ENCODE measurements at regions not wholly inside any gene's neighbourhood (a gene's known extent, or its start where the extent isn't known, plus 50 kb on each side); places are given as distances from the start of the nearest gene placed in this dataset.

DNA sequence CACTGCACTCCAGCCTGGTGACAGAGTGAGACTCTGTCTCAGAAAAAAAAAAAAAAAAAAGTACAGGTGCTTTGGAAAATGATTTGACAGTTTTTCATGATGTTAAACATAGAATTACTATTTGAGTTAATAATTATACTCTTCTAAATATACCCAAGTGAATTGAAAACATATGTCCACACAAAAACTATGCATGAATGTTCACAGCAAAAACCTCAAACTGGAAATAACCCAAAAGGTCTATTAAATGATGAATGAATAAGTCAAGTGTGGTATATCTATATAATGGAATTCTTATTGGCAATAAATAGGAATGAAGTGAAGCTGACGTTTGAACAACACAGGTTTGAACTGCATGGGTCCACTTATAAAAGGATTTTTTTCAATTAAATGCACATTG is 207.2 kb upstream of the DAB2 start:
- H3K79me2 ChIP-seq (ENCODE audit: low read length) = no peaks in the 10 kb centered on the region
- H3K9me3 ChIP-seq (ENCODE audit: low read length) = no peaks in the 10 kb centered on the region
- no peaks in the 10 kb centered on the region for H3K9me2 ChIP-seq (replicated peaks; ENCODE audit: low read length)
- H4K20me1 ChIP-seq (ENCODE audit: low read length) = no peaks in the 10 kb centered on the region
- H3K27ac ChIP-seq (ENCODE audit: low read length) = no peak overlapping the region
- H3K4me1 ChIP-seq (ENCODE audit: insufficient read depth, low read length) = peaks cover 27% of the 10 kb centered on the region
- ChIA-PET POLR2A (ENCODE audit: unreplicated experiment) (no interaction called here), CTCF (no interaction called here)
- no peaks in the 10 kb centered on the region for H3K36me3 ChIP-seq (ENCODE audit: low read depth, low read length)
- H3F3A ChIP-seq (ENCODE audit: low read length, unreplicated experiment) = no peaks in the 10 kb centered on the region
- ATAC-seq (no peak), DNase-seq (no peak)
- no peak overlapping the region for H3K4me3 ChIP-seq (ENCODE audit: low read length)
- no peak overlapping the region for H3K4me2 ChIP-seq (ENCODE audit: low read length)
- intact Hi-C loops (cut with micrococcal nuclease) = no loop called here
- TF ChIP-seq, protein P1, sequence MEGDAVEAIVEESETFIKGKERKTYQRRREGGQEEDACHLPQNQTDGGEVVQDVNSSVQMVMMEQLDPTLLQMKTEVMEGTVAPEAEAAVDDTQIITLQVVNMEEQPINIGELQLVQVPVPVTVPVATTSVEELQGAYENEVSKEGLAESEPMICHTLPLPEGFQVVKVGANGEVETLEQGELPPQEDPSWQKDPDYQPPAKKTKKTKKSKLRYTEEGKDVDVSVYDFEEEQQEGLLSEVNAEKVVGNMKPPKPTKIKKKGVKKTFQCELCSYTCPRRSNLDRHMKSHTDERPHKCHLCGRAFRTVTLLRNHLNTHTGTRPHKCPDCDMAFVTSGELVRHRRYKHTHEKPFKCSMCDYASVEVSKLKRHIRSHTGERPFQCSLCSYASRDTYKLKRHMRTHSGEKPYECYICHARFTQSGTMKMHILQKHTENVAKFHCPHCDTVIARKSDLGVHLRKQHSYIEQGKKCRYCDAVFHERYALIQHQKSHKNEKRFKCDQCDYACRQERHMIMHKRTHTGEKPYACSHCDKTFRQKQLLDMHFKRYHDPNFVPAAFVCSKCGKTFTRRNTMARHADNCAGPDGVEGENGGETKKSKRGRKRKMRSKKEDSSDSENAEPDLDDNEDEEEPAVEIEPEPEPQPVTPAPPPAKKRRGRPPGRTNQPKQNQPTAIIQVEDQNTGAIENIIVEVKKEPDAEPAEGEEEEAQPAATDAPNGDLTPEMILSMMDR (conservative IDR thresholded peaks at IDR 0.05; ENCODE audit: low read depth, low read length) = no peak
- TF ChIP-seq EZH2phosphoT487 (IDR thresholded peaks at IDR 0.05; ENCODE audit: borderline replicate concordance, low read length) = no peak
- no peak for TF ChIP-seq EZH2 (IDR thresholded peaks at IDR 0.05; ENCODE audit: low read length, unreplicated experiment)
- H2AFZ ChIP-seq (ENCODE audit: low read length) = no peak overlapping the region
- no peak overlapping the region for H3K9ac ChIP-seq (ENCODE audit: low read length)
- BruUV-seq (replicated peaks) = no TSS peak
- no peaks in the 10 kb centered on the region for H3K27me3 ChIP-seq (ENCODE audit: low read length)

GRCh38 chr5:39629946-39630345 is 205.2 kb upstream of the DAB2 start:
- H3K27ac ChIP-seq (ENCODE audit: low read length) = no peak overlapping the region
- H3K36me3 ChIP-seq (ENCODE audit: low read depth, low read length) = no peaks in the 10 kb centered on the region
- H3K9ac ChIP-seq (ENCODE audit: low read length) = no peak overlapping the region
- ATAC-seq (no peak), DNase-seq (no peak)
- no peak overlapping the region for H2AFZ ChIP-seq (ENCODE audit: low read length)
- H3K9me3 ChIP-seq (ENCODE audit: low read length) = no peaks in the 10 kb centered on the region
- POLR2A ChIA-PET (ENCODE audit: unreplicated experiment) = no interaction called here
- no peak overlapping the region for H3K4me3 ChIP-seq (ENCODE audit: low read length)
- no peaks in the 10 kb centered on the region for H3K9me2 ChIP-seq (replicated peaks; ENCODE audit: low read length)
- TF ChIP-seq, protein P1 (conservative IDR thresholded peaks at IDR 0.05; ENCODE audit: low read depth, low read length) = no peak
- no peak for TF ChIP-seq EZH2 (IDR thresholded peaks at IDR 0.05; ENCODE audit: low read length, unreplicated experiment)
- TF ChIP-seq EZH2phosphoT487 (IDR thresholded peaks at IDR 0.05; ENCODE audit: borderline replicate concordance, low read length) = no peak
- H3K79me2 ChIP-seq (ENCODE audit: low read length) = no peaks in the 10 kb centered on the region
- CTCF ChIA-PET = no interaction called here
- BruUV-seq (replicated peaks) = no TSS peak
- H3F3A ChIP-seq (ENCODE audit: low read length, unreplicated experiment) = no peaks in the 10 kb centered on the region
- peaks cover 40% of the 10 kb centered on the region for H3K4me1 ChIP-seq (ENCODE audit: insufficient read depth, low read length)
- intact Hi-C loops (cut with micrococcal nuclease) = no loop called here
- no peaks in the 10 kb centered on the region for H3K27me3 ChIP-seq (ENCODE audit: low read length)
- no peaks in the 10 kb centered on the region for H4K20me1 ChIP-seq (ENCODE audit: low read length)
- no peak overlapping the region for H3K4me2 ChIP-seq (ENCODE audit: low read length)

- Histone ChIP-seq H4K20me1 (ENCODE audit: low read length) (no peaks in the 10 kb centered on the region), H3K36me3 (ENCODE audit: low read depth, low read length) (no peaks in the 10 kb centered on the region), H3K4me2 (ENCODE audit: low read length) (no peak overlapping the region), H3K9ac (ENCODE audit: low read length) (no peak overlapping the region), H3K4me3 (ENCODE audit: low read length) (no peak overlapping the region), H3K27ac (ENCODE audit: low read length) (no peak overlapping the region), H3K27me3 (ENCODE audit: low read length) (no peaks in the 10 kb centered on the region), H3K4me1 (ENCODE audit: insufficient read depth, low read length) (peaks cover 43% of the 10 kb centered on the region), H3F3A (ENCODE audit: low read length, unreplicated experiment) (no peaks in the 10 kb centered on the region), H3K79me2 (ENCODE audit: low read length) (no peaks in the 10 kb centered on the region), H3K9me3 (ENCODE audit: low read length) (no peaks in the 10 kb centered on the region), H3K9me2 (replicated peaks; ENCODE audit: low read length) (no peaks in the 10 kb centered on the region), H2AFZ (ENCODE audit: low read length) (no peak overlapping the region)
- ChIA-PET CTCF (no interaction called here), POLR2A (ENCODE audit: unreplicated experiment) (no interaction called here)
- TF ChIP-seq, protein P1 (conservative IDR thresholded peaks at IDR 0.05; ENCODE audit: low read depth, low read length) = no peak
- TF ChIP-seq EZH2 (IDR thresholded peaks at IDR 0.05; ENCODE audit: low read length, unreplicated experiment) (no peak), EZH2phosphoT487 (IDR thresholded peaks at IDR 0.05; ENCODE audit: borderline replicate concordance, low read length) (no peak)
- no peak for DNase-seq
- intact Hi-C loops (cut with micrococcal nuclease) = no loop called here
- BruUV-seq (replicated peaks) = no TSS peak
- no peak for ATAC-seq
Measured at GRCh38 chr5:39628348-39628747, 203.6 kb upstream of the DAB2 start.
